NB4 (cell line): ENCODE measurements at regions not wholly inside any gene's neighbourhood (a gene's known extent, or its start where the extent isn't known, plus 50 kb on each side); places are given as distances from the start of the nearest gene placed in this dataset.

ENCODE experiments used
- CTCF ChIP-seq: IDR thresholded peaks from one replicate; pipeline ENCODE4 v1.5.1; 2012; ENCODE audit warnings: low read depth, low read length
- MAX ChIP-seq: IDR thresholded peaks from 2 replicates; pipeline ENCODE4 v1.6.1; 2011; ENCODE audit warnings: low read depth, low read length
- POLR2A ChIP-seq: IDR thresholded peaks from 2 replicates; pipeline ENCODE4 v1.6.1; 2011; ENCODE audit warnings: mild to moderate bottlenecking; ENCODE audit not compliant: insufficient read length; ENCODE audit errors: extremely low read depth

- TF ChIP-seq CTCF (no peak), POLR2A (no peak), MAX (no peak)
Observed at GRCh38 chr2:181139831-181140230, 159.4 kb downstream of the UBE2E3 start.
